ENCODE measurements at regions not wholly inside any gene's neighbourhood (a gene's known extent, or its start where the extent isn't known, plus 50 kb on each side); places are given as distances from the start of the nearest gene placed in this dataset.

DNA sequence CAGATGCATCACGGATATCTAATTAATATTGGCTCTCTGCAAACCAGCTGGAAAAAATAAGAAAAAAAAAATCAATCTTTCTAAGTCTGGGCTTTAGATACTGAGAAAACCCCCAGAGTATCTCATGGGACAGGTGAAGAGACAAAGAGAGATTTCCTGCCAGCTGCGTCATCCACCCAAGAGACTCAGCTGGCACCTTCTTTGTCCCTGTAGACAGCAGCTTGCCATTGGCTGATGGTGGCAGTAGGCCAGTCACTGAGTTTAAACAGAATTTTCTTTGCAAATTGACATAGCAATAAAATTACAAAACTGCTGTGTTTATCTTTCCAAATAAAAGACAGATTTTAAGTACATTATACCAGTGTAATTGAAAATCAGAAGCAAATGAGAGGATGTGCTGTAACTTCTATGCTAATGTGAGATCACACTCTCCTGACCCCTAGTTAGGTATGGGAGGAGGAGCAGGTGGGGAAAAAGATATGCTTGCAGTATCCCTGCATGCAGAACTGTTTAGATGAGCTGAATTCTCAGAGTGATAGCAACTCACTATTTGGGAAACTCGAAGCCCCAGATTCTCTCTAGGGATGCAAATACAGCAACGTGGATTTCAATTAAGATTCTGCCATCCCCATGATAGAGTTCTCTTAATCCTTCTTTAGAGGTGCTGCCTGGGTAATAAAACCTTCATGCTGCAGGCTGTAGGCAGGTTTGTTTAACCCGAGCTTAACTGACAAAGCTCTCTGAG is 72.2 kb downstream of the NMUR2 start:
- dilution Hi-C loops (cut with MboI; ENCODE audit: extremely low pct_ligation_motif_present, low sequenced_read_pairs): no loop called here
- H3K4me2 ChIP-seq (ENCODE audit: insufficient read depth, low read length): no peak overlapping the region
- intact Hi-C loops (cut with micrococcal nuclease): no loop called here
- no TSS peak for BruUV-seq (replicated peaks)
- no peaks in the 10 kb centered on the region for H3K27me3 ChIP-seq (ENCODE audit: control insufficient read depth in 2 of 2, insufficient read depth in 2 of 2, low read length in 2 of 2)
- no peak overlapping the region for H3K4me3 ChIP-seq (replicated peaks in 1 of 3; ENCODE audit: insufficient read depth in 1 of 3, low read depth in 1 of 3, low read length in 3 of 3)
- H3K9me3 ChIP-seq (replicated peaks; ENCODE audit: control insufficient read depth, insufficient read depth, low read length): no peaks in the 10 kb centered on the region
- DNase-seq (ENCODE audit: low read depth, low spot score) (no peak), FAIRE-seq (no peak)
- no peaks in the 10 kb centered on the region for H3K36me3 ChIP-seq (ENCODE audit: control insufficient read depth in 2 of 2, extremely low read depth in 1 of 2, insufficient read depth in 2 of 2, low read length in 2 of 2)
- ChIA-PET CTCF (no interaction called here), POLR2A (no interaction called here)
- no peak for TF ChIP-seq FOS (IDR thresholded peaks at IDR 0.05; ENCODE audit: borderline replicate concordance, insufficient read depth, low read length)
- TF ChIP-seq, protein P1, sequence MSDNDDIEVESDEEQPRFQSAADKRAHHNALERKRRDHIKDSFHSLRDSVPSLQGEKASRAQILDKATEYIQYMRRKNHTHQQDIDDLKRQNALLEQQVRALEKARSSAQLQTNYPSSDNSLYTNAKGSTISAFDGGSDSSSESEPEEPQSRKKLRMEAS (IDR thresholded peaks at IDR 0.05; ENCODE audit: insufficient read depth, insufficient read length): no peak
- TF ChIP-seq EZH2 (IDR thresholded peaks at IDR 0.05; ENCODE audit: borderline replicate concordance, low read depth, low read length, severe bottlenecking): no peak
- TF ChIP-seq MYC (IDR thresholded peaks at IDR 0.05; ENCODE audit: low read depth, low read length): no peak
- H3K9ac ChIP-seq (replicated peaks; ENCODE audit: extremely low read depth, insufficient read depth, low read length): no peak overlapping the region
- H2AFZ ChIP-seq (ENCODE audit: low read depth, low read length): no peak overlapping the region
- H3K79me2 ChIP-seq (ENCODE audit: control insufficient read depth, insufficient read depth, low read length): no peaks in the 10 kb centered on the region
- H3K4me1 ChIP-seq (ENCODE audit: control insufficient read depth, extremely low read depth, insufficient read depth, low read length): no peaks in the 10 kb centered on the region
- H3K9me1 ChIP-seq (replicated peaks; ENCODE audit: control insufficient read depth, extremely low read depth, insufficient read depth, low read length): no peaks in the 10 kb centered on the region
- no peak overlapping the region for H3K27ac ChIP-seq (ENCODE audit: insufficient read depth, low read depth, low read length)
- no peaks in the 10 kb centered on the region for H4K20me1 ChIP-seq (replicated peaks; ENCODE audit: control insufficient read depth, extremely low read depth, insufficient read depth, low read length)

DNA sequence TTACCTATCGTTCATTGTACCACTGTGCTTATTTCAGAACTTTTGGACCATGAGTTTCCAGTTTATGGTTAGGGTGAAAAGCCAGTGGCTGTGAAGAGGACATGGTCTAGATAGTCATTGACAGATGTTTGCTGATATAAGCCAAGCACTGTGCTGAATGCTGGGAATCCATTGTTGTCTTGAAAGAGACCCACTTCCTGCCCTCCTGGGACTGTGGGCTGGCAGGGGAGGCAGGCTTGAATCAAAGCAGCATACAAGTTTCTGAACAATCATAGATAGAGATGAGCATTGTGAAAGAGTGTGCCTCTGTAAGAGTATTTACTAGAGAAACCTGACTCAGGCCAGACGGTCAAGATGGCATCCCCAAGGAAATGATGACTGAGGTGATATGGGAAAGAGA is 73.4 kb downstream of the NMUR2 start:
- no peaks in the 10 kb centered on the region for H3K79me2 ChIP-seq (ENCODE audit: control insufficient read depth, insufficient read depth, low read length)
- H3K4me1 ChIP-seq (ENCODE audit: control insufficient read depth, extremely low read depth, insufficient read depth, low read length): no peaks in the 10 kb centered on the region
- no peaks in the 10 kb centered on the region for H3K36me3 ChIP-seq (ENCODE audit: control insufficient read depth in 2 of 2, extremely low read depth in 1 of 2, insufficient read depth in 2 of 2, low read length in 2 of 2)
- H3K9me3 ChIP-seq (replicated peaks; ENCODE audit: control insufficient read depth, insufficient read depth, low read length): no peaks in the 10 kb centered on the region
- no peak overlapping the region for H2AFZ ChIP-seq (ENCODE audit: low read depth, low read length)
- no peak overlapping the region for H3K27ac ChIP-seq (ENCODE audit: insufficient read depth, low read depth, low read length)
- BruUV-seq (replicated peaks): no TSS peak
- DNase-seq (ENCODE audit: low read depth, low spot score): no peak
- H4K20me1 ChIP-seq (replicated peaks; ENCODE audit: control insufficient read depth, extremely low read depth, insufficient read depth, low read length): no peaks in the 10 kb centered on the region
- no peaks in the 10 kb centered on the region for H3K27me3 ChIP-seq (ENCODE audit: control insufficient read depth in 2 of 2, insufficient read depth in 2 of 2, low read length in 2 of 2)
- dilution Hi-C loops (cut with MboI; ENCODE audit: extremely low pct_ligation_motif_present, low sequenced_read_pairs): no loop called here
- intact Hi-C loops (cut with micrococcal nuclease): no loop called here
- no peak overlapping the region for H3K4me3 ChIP-seq (replicated peaks in 1 of 3; ENCODE audit: insufficient read depth in 1 of 3, low read depth in 1 of 3, low read length in 3 of 3)
- CTCF ChIA-PET: no interaction called here
- POLR2A ChIA-PET: no interaction called here
- no peak overlapping the region for H3K9ac ChIP-seq (replicated peaks; ENCODE audit: extremely low read depth, insufficient read depth, low read length)
- no peak for FAIRE-seq
- TF ChIP-seq MYC (IDR thresholded peaks at IDR 0.05; ENCODE audit: low read depth, low read length) (no peak), POLR2AphosphoS5 (IDR thresholded peaks at IDR 0.05; ENCODE audit: insufficient read depth, low read depth, low read length) (no peak), JUN (IDR thresholded peaks at IDR 0.05; ENCODE audit: borderline replicate concordance, insufficient read depth, insufficient read length, low read depth) (no peak), POLR2A (IDR thresholded peaks at IDR 0.05; ENCODE audit: low read depth, low read length) (no peak), EZH2 (IDR thresholded peaks at IDR 0.05; ENCODE audit: borderline replicate concordance, low read depth, low read length, severe bottlenecking) (no peak), FOS (IDR thresholded peaks at IDR 0.05; ENCODE audit: borderline replicate concordance, insufficient read depth, low read length) (no peak), GATA2 (IDR thresholded peaks at IDR 0.05; ENCODE audit: insufficient read depth, insufficient read length, low read depth, low read length) (no peak)
- TF ChIP-seq, protein P2, sequence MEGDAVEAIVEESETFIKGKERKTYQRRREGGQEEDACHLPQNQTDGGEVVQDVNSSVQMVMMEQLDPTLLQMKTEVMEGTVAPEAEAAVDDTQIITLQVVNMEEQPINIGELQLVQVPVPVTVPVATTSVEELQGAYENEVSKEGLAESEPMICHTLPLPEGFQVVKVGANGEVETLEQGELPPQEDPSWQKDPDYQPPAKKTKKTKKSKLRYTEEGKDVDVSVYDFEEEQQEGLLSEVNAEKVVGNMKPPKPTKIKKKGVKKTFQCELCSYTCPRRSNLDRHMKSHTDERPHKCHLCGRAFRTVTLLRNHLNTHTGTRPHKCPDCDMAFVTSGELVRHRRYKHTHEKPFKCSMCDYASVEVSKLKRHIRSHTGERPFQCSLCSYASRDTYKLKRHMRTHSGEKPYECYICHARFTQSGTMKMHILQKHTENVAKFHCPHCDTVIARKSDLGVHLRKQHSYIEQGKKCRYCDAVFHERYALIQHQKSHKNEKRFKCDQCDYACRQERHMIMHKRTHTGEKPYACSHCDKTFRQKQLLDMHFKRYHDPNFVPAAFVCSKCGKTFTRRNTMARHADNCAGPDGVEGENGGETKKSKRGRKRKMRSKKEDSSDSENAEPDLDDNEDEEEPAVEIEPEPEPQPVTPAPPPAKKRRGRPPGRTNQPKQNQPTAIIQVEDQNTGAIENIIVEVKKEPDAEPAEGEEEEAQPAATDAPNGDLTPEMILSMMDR (IDR thresholded peaks at IDR 0.05; ENCODE audit: extremely low read depth in 1 of 2, insufficient read depth in 1 of 2, low read depth in 1 of 2, low read length in 2 of 2): no peak
- TF ChIP-seq, protein P1 (IDR thresholded peaks at IDR 0.05; ENCODE audit: insufficient read depth, insufficient read length): no peak
- H3K9me1 ChIP-seq (replicated peaks; ENCODE audit: control insufficient read depth, extremely low read depth, insufficient read depth, low read length): no peaks in the 10 kb centered on the region
- no peak overlapping the region for H3K4me2 ChIP-seq (ENCODE audit: insufficient read depth, low read length)

Data from endothelial cell of umbilical vein (primary cell).